CD14-positive monocyte (primary cell): ENCODE measurements at regions not wholly inside any gene's neighbourhood (a gene's known extent, or its start where the extent isn't known, plus 50 kb on each side); places are given as distances from the start of the nearest gene placed in this dataset.

Source experiments
- DNase-seq, 3 donors: peaks; one replicate each; pipeline ENCODE4 v3.0.0-alpha.2; 2011 to 2022
- H2AFZ ChIP-seq: 2 replicates; pipeline ENCODE4 v1.6.0; 2012; ENCODE audit warnings: mild to moderate bottlenecking, low read depth, low read length, inconsistent platforms; ENCODE audit not compliant: insufficient read depth, poor library complexity, severe bottlenecking
- H3K27ac ChIP-seq, 2 donors: 1 replicate in 1 of 2; 2 replicates in 1 of 2; pipeline ENCODE4 v1.5.1; 2012 to 2013; ENCODE audit warnings: low read length in 2 of 2, control low read depth in 1 of 2, inconsistent platforms in 1 of 2, low read depth in 1 of 2, mild to moderate bottlenecking in 1 of 2
- H3K27me3 ChIP-seq, 2 donors: one replicate each; pipeline versions ENCODE4 v1.6.0 to v1.6.1; 2011 to 2013; ENCODE audit warnings: low read length in 2 of 2; ENCODE audit not compliant: control insufficient read depth in 2 of 2, insufficient read depth in 2 of 2
- H3K36me3 ChIP-seq, 2 donors: replicated peaks in 1 of 2; 1 replicate in 1 of 2; 2 replicates in 1 of 2; pipeline versions ENCODE4 v1.5.1 to v1.6.1; 2012 to 2013; ENCODE audit warnings: low read length in 2 of 2, control low read depth in 1 of 2, inconsistent platforms in 1 of 2, mild to moderate bottlenecking in 1 of 2; ENCODE audit not compliant: insufficient read depth in 2 of 2, control insufficient read depth in 1 of 2
- H3K4me1 ChIP-seq, 2 donors: 1 replicate in 1 of 2; 2 replicates in 1 of 2; pipeline versions ENCODE4 v1.5.1 to v1.6.1; 2012 to 2013; ENCODE audit warnings: low read length in 2 of 2, control low read depth in 1 of 2, inconsistent platforms in 1 of 2, mild to moderate bottlenecking in 1 of 2, moderate library complexity in 1 of 2; ENCODE audit not compliant: insufficient read depth in 2 of 2, control insufficient read depth in 1 of 2
- H3K4me2 ChIP-seq: replicated peaks from 2 replicates; pipeline ENCODE3; 2012; ENCODE audit warnings: low read length, moderate library complexity, mild to moderate bottlenecking; ENCODE audit not compliant: poor library complexity, severe bottlenecking; ENCODE audit errors: extremely low read depth
- H3K4me3 ChIP-seq, 3 experiments: fragments of 200-600 bp in 1 of 3; sonication (generic) in 1 of 3; replicated peaks in 1 of 3; 1 replicate in 2 of 3; 2 replicates in 1 of 3; pipeline ENCODE4 v1.5.1; 2011 to 2013; ENCODE audit warnings: low read length in 3 of 3, mild to moderate bottlenecking in 3 of 3, control low read depth in 2 of 3, low read depth in 2 of 3, inconsistent platforms in 1 of 3, moderate library complexity in 1 of 3
- H3K79me2 ChIP-seq: 2 replicates; pipeline ENCODE4 v1.6.0; 2012; ENCODE audit warnings: mild to moderate bottlenecking, control low read depth, inconsistent platforms, low read length, moderate library complexity; ENCODE audit not compliant: insufficient read depth
- H3K9ac ChIP-seq: 2 replicates; pipeline ENCODE4 v1.6.0; 2017; ENCODE audit warnings: low read length, mild to moderate bottlenecking; ENCODE audit not compliant: insufficient read depth, poor library complexity, severe bottlenecking
- H3K9me3 ChIP-seq, 2 donors: replicated peaks in 1 of 2; 1 replicate in 1 of 2; 2 replicates in 1 of 2; pipeline versions ENCODE4 v1.5.1 to v1.6.1; 2012 to 2013; ENCODE audit warnings: low read length in 2 of 2, control low read depth in 1 of 2; ENCODE audit not compliant: control insufficient read depth in 1 of 2, insufficient read depth in 1 of 2
- H4K20me1 ChIP-seq: 2 replicates; pipeline ENCODE4 v1.6.0; 2012; ENCODE audit warnings: mild to moderate bottlenecking, low read length, control low read depth, moderate library complexity; ENCODE audit not compliant: insufficient read depth
- H3K27ac Mint-ChIP-seq, 7 donors: one replicate each; pipeline ENCODE4 v1.8.0; 2020; ENCODE audit warnings: mild to moderate bottlenecking in 7 of 7, mixed read lengths in 7 of 7, moderate library complexity in 6 of 7, inconsistent platforms in 2 of 7
- H3K27me3 Mint-ChIP-seq, 3 donors: one replicate each; pipeline ENCODE4 v1.8.0; 2021 to 2022; ENCODE audit warnings: low read depth in 3 of 3, mild to moderate bottlenecking in 3 of 3, mixed read lengths in 3 of 3, moderate library complexity in 3 of 3, inconsistent platforms in 1 of 3
- H3K36me3 Mint-ChIP-seq, 2 donors: one replicate each; pipeline ENCODE4 v1.8.0; 2020; ENCODE audit warnings: mixed read lengths in 2 of 2, inconsistent platforms in 1 of 2, mild to moderate bottlenecking in 1 of 2
- H3K4me1 Mint-ChIP-seq: one replicate; pipeline ENCODE4 v1.8.0; 2020; ENCODE audit warnings: mild to moderate bottlenecking, mixed read lengths
- H3K4me3 Mint-ChIP-seq, 2 donors: one replicate each; pipeline ENCODE4 v1.8.0; 2020; ENCODE audit warnings: mild to moderate bottlenecking in 2 of 2, mixed read lengths in 2 of 2, moderate library complexity in 1 of 2
- H3K9me3 Mint-ChIP-seq, 7 donors: one replicate each; pipeline ENCODE4 v1.8.0; 2020 to 2022; ENCODE audit warnings: mixed read lengths in 7 of 7, mild to moderate bottlenecking in 6 of 7, moderate library complexity in 6 of 7, inconsistent platforms in 2 of 7
- CTCF ChIP-seq: fragments of 200-600 bp; IDR thresholded peaks from one replicate; pipeline ENCODE4 v1.8.0; 2022; ENCODE audit warnings: antibody characterized with exemption, mild to moderate bottlenecking
- WGBS: methylation state at CpG from one replicate; pipeline ENCODE4 v1.1.5; 2013; ENCODE audit warnings: missing lambda C conversion rate; ENCODE audit not compliant: insufficient coverage; 5-methylcytosine and 5-hydroxymethylcytosine counted together
- intact Hi-C, 2 donors: fragments of 100-400 bp; cut with micrococcal nuclease; formaldehyde crosslinking; loops; one replicate each; pipeline versions ENCODE4 v1.15.0 to v1.15.1; 2023

- Mint-ChIP-seq H3K36me3 (no peaks in the 10 kb centered on the region), H3K27me3 (no peaks in the 10 kb centered on the region), H3K9me3 (peaks cover 0 to 17% (median 5%) of the 10 kb centered on the region in 7 donors), H3K4me1 (no peaks in the 10 kb centered on the region), H3K27ac (no peak overlapping the region), H3K4me3 (no peak overlapping the region)
- Histone ChIP-seq H3K9ac (no peak overlapping the region), H3K9me3 (peaks cover 0 to 13% of the 10 kb centered on the region in 2 donors), H3K4me1 (no peaks in the 10 kb centered on the region), H3K27me3 (no peaks in the 10 kb centered on the region), H3K4me2 (no peak overlapping the region), H3K79me2 (no peaks in the 10 kb centered on the region), H3K27ac (no peak overlapping the region), H3K36me3 (no peaks in the 10 kb centered on the region), H4K20me1 (no peaks in the 10 kb centered on the region), H2AFZ (no peak overlapping the region), H3K4me3 (no peak overlapping the region)
- DNase-seq = no peak
- intact Hi-C loops = no loop called here
- no peak for TF ChIP-seq CTCF
These were observed 275.9 kb upstream of the CCNG1 start for GRCh38 chr5:163161512-163161911.

- no peaks in the 10 kb centered on the region for H3K4me1 Mint-ChIP-seq
- no peaks in the 10 kb centered on the region for H3K36me3 Mint-ChIP-seq
- Histone ChIP-seq H3K4me2 (no peak overlapping the region), H2AFZ (no peak overlapping the region), H3K4me1 (no peaks in the 10 kb centered on the region), H3K27me3 (no peaks in the 10 kb centered on the region), H3K27ac (no peak overlapping the region), H3K4me3 (no peak overlapping the region), H3K36me3 (no peaks in the 10 kb centered on the region), H3K9me3 (peaks cover 0 to 13% of the 10 kb centered on the region in 2 donors), H3K79me2 (no peaks in the 10 kb centered on the region), H4K20me1 (no peaks in the 10 kb centered on the region), H3K9ac (no peak overlapping the region)
- intact Hi-C loops = no loop called here
- H3K27me3 Mint-ChIP-seq = peaks cover 0 to 2% (median 0%) of the 10 kb centered on the region in 3 donors
- no peak overlapping the region for H3K4me3 Mint-ChIP-seq
- TF ChIP-seq CTCF = no peak
- no peak for DNase-seq
- no peak overlapping the region for H3K27ac Mint-ChIP-seq
- H3K9me3 Mint-ChIP-seq = peaks cover 0 to 17% (median 7%) of the 10 kb centered on the region in 7 donors
- 100% methylated on average over 1 of the region's 3 CpGs for WGBS
These were observed 274.8 kb upstream of the CCNG1 start for GRCh38 chr5:163162645-163163044.
